ACC112 (cell line): ENCODE measurements at regions not wholly inside any gene's neighbourhood (a gene's known extent, or its start where the extent isn't known, plus 50 kb on each side); places are given as distances from the start of the nearest gene placed in this dataset.

Source experiments
- H2AFZ ChIP-seq: fragments of 200-600 bp; sonication (generic); one replicate; pipeline ENCODE4 v1.6.0; 2017; ENCODE audit warnings: antibody characterized with exemption, low read length; ENCODE audit not compliant: unreplicated experiment
- H3K27ac ChIP-seq: fragments of 200-600 bp; sonication (generic); 2 replicates; pipeline ENCODE4 v1.5.1; 2014; ENCODE audit warnings: low read depth, mild to moderate bottlenecking, antibody characterized with exemption, low read length, moderate library complexity
- H3K27me3 ChIP-seq: fragments of 200-600 bp; sonication (generic); 2 replicates; pipeline ENCODE4 v1.6.1; 2014; ENCODE audit warnings: mild to moderate bottlenecking, antibody characterized with exemption, low read length, moderate library complexity, mixed read lengths; ENCODE audit not compliant: insufficient read depth
- H3K36me3 ChIP-seq: fragments of 200-600 bp; sonication (generic); 2 replicates; pipeline ENCODE4 v1.6.1; 2016; ENCODE audit warnings: mild to moderate bottlenecking, antibody characterized with exemption, low read length, moderate library complexity, mixed read lengths; ENCODE audit not compliant: insufficient read depth
- H3K4me1 ChIP-seq: fragments of 200-600 bp; sonication (generic); one replicate; pipeline ENCODE4 v1.6.1; 2016; ENCODE audit warnings: low read length, mixed read lengths; ENCODE audit not compliant: insufficient read depth, unreplicated experiment, control insufficient read depth
- H3K4me3 ChIP-seq: fragments of 200-600 bp; sonication (generic); 2 replicates; pipeline ENCODE4 v1.5.1; 2014; ENCODE audit warnings: mild to moderate bottlenecking, low read depth, low read length
- H3K79me2 ChIP-seq: fragments of 200-600 bp; sonication (generic); one replicate; pipeline ENCODE4 v1.6.0; 2016; ENCODE audit warnings: low read length; ENCODE audit not compliant: control insufficient read depth, unreplicated experiment, insufficient read depth

DNA sequence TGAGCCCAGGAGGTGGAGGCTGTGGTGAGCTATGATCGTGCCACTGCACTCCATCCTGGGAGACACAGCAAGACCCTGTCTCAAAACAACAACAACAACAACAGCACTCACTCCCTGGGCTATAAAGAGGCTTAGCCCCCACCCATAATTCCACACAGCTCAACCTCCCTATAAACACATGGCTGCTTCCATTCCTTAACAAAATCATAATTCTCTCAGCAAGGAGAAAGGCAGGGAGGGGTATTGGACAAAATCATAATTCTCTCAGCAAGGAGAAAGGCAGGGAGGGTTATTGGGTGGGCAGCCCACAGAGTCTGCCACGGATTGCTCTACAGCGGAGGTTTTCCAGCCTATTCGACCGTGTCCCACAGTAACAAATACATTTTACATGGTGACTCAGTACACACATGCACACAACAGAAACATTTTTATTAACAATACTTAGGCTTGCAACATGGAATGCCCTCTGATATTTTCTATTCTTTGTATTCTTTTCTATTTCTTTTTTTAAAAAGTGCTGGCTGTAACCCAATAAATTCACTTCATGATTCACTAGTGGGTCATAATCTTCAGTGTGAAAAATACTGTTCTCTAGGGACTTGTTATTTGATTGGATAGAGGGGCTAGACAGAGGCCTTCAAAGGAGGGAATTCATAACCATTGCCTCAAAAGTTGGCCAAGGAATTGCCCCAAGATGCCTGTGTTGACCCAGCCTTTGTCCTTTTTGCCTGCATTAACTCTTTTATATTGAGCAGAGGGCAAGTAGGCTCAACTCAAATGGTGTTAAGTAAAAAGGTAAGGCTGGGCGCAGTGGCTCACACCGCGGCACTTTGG is 50.6 kb upstream of the ZMYND8 start:
- Histone ChIP-seq H3K36me3 (no peaks in the 10 kb centered on the region), H3K4me1 (peaks cover 13% of the 10 kb centered on the region), H3K79me2 (no peaks in the 10 kb centered on the region), H3K4me3 (no peak overlapping the region), H2AFZ (no peak overlapping the region), H3K27me3 (no peaks in the 10 kb centered on the region), H3K27ac (peak overlapping the region; percentile 7; the same call in 1 of the 2 replicates)

DNA sequence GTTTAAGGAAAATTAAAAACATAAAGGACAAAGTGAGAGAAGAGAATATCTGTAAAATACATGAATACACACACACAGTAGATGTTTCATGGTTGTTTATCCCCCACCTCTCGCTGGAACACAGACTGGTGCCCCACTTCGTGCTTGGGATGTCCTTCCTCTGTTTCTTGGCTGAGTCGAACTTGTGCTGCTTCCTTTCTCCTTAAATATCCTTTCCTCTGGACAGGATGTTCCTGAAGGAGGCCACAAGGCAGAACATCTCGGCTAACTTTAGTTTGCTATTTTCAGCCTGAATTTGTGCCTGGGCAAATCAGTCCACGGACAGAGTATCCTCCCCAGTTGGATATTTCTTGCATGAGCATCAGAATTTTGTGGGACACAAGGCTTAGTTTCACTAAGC is 54.7 kb upstream of the ZMYND8 start:
- Histone ChIP-seq H3K79me2 (no peaks in the 10 kb centered on the region), H3K36me3 (no peaks in the 10 kb centered on the region), H3K27ac (no peak overlapping the region), H3K4me1 (peaks cover 13% of the 10 kb centered on the region), H2AFZ (peak overlapping the region; percentile 50), H3K4me3 (no peak overlapping the region), H3K27me3 (no peaks in the 10 kb centered on the region)

DNA sequence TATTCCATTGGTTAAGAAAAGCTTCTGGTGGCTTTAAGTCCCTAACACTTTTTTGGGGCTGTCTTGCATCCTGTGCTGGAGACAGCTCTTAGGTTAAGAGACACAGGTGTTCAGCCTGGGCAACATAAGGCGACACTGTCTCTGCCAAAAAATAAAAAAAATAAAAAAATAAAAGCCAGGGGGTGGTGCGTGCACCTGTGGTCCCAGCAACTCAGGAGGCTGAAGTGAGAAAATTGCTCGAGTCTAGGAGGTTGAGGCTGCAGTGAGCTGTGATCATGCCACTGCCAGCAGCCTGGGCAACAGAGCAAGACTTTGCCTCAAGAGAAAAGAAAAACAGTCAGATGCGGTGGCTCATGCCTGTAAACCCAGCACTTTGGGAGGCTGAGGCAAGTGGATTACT is 55.6 kb upstream of the ZMYND8 start:
- Histone ChIP-seq H3K27me3 (no peaks in the 10 kb centered on the region), H3K79me2 (no peaks in the 10 kb centered on the region), H3K4me3 (no peak overlapping the region), H3K36me3 (no peaks in the 10 kb centered on the region), H3K4me1 (peaks cover 9% of the 10 kb centered on the region), H3K27ac (no peak overlapping the region), H2AFZ (no peak overlapping the region)

DNA sequence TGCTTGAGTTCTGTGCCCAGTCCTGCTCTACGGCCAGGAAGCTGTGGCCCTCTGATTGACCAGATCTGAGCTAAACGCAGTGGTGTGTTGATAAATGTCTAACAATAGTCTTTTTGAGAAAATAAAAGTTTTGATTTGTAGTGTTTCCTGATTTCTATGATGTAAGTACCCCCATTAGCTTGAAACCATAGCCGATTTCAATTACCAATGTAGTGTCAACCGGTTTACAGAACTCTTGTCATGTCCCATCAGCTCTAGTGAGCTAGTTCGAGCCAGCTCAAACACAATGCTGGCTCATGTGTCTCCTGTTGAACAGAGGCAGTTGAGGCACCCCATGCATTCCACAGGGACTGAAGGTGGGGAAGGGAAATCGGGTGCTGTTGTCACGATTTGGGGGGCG is 56.7 kb upstream of the ZMYND8 start:
- Histone ChIP-seq H3K27ac (no peak overlapping the region), H3K27me3 (no peaks in the 10 kb centered on the region), H3K4me3 (no peak overlapping the region), H3K79me2 (no peaks in the 10 kb centered on the region), H2AFZ (no peak overlapping the region), H3K36me3 (no peaks in the 10 kb centered on the region), H3K4me1 (peaks cover 4% of the 10 kb centered on the region)

DNA sequence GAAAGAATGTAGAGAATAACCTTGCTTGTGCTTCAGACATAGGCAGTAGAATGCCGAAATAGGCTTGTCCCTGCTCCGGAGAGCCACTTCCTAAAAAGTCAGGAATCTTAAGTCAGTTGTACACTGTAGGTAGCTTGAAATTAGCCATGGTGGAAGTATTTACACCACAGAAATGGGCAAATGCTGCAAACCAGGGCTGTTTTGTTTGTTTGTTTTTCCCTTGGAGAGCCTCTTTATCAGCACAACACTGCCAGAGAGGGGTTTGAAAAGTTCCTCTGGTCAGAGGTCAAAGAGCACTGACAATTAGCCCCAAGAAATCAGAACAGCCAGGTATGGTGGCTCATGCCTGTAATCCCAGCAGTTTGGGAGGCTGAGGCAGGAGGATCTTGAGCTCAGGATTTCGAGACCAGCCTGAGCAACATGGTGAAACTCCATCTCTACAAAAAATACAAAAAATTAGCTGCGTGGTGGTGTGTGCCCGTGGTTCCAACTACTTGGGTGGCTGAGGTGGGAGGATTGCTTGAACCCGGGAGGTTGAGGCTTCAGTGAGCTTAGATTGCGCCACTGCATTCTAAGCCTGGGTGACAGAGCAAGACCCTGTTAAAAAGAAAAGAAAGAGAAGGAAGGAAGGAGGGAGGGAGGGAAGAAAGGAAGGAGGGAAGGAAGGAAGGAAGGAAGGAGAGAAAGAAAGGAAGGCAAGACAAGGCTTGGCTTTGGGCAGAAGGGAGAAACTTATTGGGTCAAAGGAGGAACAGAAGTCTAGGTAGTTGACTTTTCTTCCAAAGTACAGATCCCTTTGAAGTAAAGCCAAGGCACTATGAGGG is 61.0 kb upstream of the ZMYND8 start:
- H3K27ac ChIP-seq, result no peak overlapping the region
- no peaks in the 10 kb centered on the region for H3K79me2 ChIP-seq
- no peaks in the 10 kb centered on the region for H3K27me3 ChIP-seq
- H3K4me3 ChIP-seq, result no peak overlapping the region
- no peaks in the 10 kb centered on the region for H3K4me1 ChIP-seq
- H3K36me3 ChIP-seq, result no peaks in the 10 kb centered on the region
- no peak overlapping the region for H2AFZ ChIP-seq

DNA sequence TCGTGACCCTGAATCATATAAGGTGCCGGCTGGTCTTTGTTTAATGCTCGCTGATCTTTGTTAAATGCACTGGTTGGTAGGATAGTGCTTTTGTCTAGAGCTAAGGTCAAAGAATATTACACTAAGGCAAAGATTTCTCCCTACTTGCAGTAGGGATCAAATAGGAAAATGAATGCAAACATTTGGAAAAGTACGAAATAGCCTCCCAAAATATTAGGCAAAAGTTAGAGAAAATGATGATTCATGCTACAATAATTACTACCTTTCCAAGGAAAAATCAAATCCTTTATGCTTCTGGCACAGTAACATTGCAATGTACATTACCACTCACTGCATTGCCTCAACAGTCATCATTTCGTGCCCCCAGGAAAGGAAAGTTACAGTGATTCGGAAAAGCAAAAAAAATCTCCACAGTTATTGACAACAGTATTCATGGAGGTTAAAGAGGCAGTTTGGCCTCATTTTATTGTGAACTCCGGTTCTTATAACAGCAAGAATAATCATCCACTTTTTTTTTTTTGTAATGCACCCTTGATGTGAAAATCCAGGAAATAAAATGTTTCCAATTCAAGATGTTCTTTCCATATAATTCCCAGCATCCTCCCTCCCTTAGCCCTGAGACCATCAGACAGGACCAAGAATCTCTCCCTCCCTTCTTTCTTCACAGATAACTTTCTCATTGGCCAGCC is 61.7 kb upstream of the ZMYND8 start:
- Histone ChIP-seq H3K36me3 (no peaks in the 10 kb centered on the region), H3K27ac (no peak overlapping the region), H3K4me1 (no peaks in the 10 kb centered on the region), H3K27me3 (no peaks in the 10 kb centered on the region), H3K79me2 (no peaks in the 10 kb centered on the region), H2AFZ (no peak overlapping the region), H3K4me3 (no peak overlapping the region)

DNA sequence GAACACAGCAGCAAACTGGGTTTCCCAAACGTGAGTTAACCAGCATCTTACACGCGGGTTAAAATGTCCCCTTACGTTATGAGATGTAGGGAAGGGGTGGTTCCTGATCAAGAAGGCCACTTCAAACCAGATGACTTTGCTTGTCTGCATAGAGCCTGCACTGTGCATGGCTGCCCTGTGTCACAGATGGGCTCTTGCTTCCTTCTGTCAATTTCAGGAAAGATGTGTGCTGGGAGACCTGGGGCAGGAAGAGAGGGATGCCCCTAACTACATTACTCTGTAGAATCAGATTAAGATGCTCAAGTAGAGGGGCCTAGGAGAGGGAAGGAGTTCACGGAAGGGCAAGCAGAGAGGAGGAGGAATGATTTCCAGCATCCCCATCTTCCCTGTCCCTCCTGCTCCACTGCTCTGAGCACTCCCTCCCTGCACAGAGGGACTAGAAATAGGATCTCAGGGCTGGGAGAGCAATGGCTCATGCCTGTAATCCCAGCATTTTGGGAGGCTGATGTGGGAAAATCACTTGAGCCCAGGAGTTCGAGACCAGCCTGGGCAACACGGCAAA is 63.5 kb upstream of the ZMYND8 start:
- no peak overlapping the region for H3K4me3 ChIP-seq
- H3K36me3 ChIP-seq, result no peaks in the 10 kb centered on the region
- H3K27me3 ChIP-seq, result no peaks in the 10 kb centered on the region
- H3K4me1 ChIP-seq, result no peaks in the 10 kb centered on the region
- no peaks in the 10 kb centered on the region for H3K79me2 ChIP-seq
- no peak overlapping the region for H2AFZ ChIP-seq
- no peak overlapping the region for H3K27ac ChIP-seq

DNA sequence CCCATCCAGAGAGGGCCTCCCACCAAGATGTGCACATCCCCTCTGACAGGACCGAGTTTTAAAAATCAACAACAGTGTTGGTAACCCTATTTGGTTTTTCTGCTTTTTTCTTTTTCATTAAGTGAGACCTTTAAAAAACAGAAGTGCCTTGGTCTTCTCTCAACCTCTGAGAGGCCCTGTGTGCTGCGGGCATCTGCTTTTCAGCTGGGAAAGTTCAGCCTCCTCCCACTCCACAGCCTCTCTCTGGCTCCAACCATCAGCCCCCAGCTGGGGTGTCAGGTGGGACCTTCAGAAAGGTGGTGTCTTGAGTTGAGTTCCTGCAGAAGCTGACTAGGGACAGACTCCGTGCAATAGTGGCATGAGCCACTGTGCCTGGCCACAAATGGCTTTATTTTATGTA is 64.6 kb upstream of the ZMYND8 start:
- Histone ChIP-seq H3K4me3 (no peak overlapping the region), H2AFZ (no peak overlapping the region), H3K36me3 (no peaks in the 10 kb centered on the region), H3K79me2 (no peaks in the 10 kb centered on the region), H3K27me3 (no peaks in the 10 kb centered on the region), H3K27ac (no peak overlapping the region), H3K4me1 (no peaks in the 10 kb centered on the region)

DNA sequence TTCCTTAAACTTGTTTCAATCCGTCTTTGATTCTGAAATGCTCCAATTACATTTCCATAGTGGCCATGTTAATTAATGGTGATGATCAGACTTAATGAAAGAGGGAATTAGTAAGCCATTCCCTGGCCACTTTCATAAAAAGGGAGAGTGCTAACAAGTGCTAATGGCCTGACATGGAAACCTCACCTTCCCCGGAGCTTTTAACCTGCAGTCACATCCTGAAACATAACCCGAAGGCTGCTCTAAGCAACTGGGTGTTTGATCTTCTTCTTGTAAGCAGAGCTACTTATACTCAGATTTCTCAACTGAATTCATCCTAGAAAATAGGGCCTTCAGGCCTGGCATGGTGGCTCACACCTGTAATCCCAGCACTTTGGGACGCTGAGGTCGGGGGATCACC is 67.1 kb upstream of the ZMYND8 start:
- no peaks in the 10 kb centered on the region for H3K27me3 ChIP-seq
- H3K4me3 ChIP-seq, result no peak overlapping the region
- no peaks in the 10 kb centered on the region for H3K4me1 ChIP-seq
- H3K79me2 ChIP-seq, result no peaks in the 10 kb centered on the region
- no peak overlapping the region for H2AFZ ChIP-seq
- no peak overlapping the region for H3K27ac ChIP-seq
- no peaks in the 10 kb centered on the region for H3K36me3 ChIP-seq

DNA sequence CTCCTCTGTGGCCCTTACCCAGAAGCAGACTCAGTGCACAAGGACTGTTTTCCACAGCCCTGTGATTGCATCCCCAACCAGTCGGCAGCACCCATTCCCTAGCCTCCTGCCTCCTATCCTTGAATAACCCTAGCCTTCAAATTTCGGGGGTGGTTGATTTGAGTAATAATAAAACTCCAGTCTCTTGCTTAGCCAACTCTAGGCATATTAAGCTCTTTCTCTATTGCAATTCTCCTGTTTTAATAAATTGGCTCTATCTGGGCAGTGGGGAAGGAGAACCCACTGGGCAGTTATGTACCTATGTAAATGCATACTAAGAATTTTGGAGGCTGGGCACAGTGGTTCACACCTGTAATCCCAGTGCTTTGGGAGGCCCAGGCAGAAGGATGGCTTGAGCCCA is 70.6 kb upstream of the ZMYND8 start:
- Histone ChIP-seq H3K27ac (no peak overlapping the region), H3K36me3 (no peaks in the 10 kb centered on the region), H3K79me2 (no peaks in the 10 kb centered on the region), H3K4me1 (peaks cover 1% of the 10 kb centered on the region), H3K27me3 (no peaks in the 10 kb centered on the region), H3K4me3 (no peak overlapping the region), H2AFZ (no peak overlapping the region)
